Pancreas (tissue), 10 donors: ENCODE measurements at regions not wholly inside any gene's neighbourhood (a gene's known extent, or its start where the extent isn't known, plus 50 kb on each side); places are given as distances from the start of the nearest gene placed in this dataset.

Experiments
- ATAC-seq, 4 donors: fragments of 200-7000 bp; cut with Tn5 transposase; one replicate each; pipeline versions ENCODE4 v1.8.0 to v1.9.1; 2020; ENCODE audit warnings: mild to moderate bottlenecking in 4 of 4, moderate library complexity in 4 of 4
- DNase-seq, 6 donors: peaks; one replicate each; pipeline ENCODE4 v3.0.0-alpha.2; 2020
- FAIRE-seq: peaks from 2 replicates; lab custom pipeline; 2012; peaks lifted over from hg19 to GRCh38; lab: Jason Lieb, UNC
- H3K27ac ChIP-seq, 4 donors: fragments of 200-600 bp; sonication (generic); 1 replicate in 3 of 4; 2 replicates in 1 of 4; pipeline versions ENCODE4 v1.5.0 to v1.8.0; 2020
- H3K27me3 ChIP-seq, 4 donors: fragments of 200-600 bp; one replicate each; pipeline ENCODE4 v1.8.0; 2021
- H3K36me3 ChIP-seq, 3 donors: fragments of 200-600 bp; sonication (generic) in 1 of 3; one replicate each; pipeline versions ENCODE4 v1.5.0 to v1.8.0; 2020 to 2021
- H3K4me1 ChIP-seq, 3 donors: fragments of 200-600 bp; one replicate each; pipeline ENCODE4 v1.8.0; 2021
- H3K4me3 ChIP-seq, 4 donors: fragments of 200-600 bp; sonication (generic) in 2 of 4; one replicate each; pipeline versions ENCODE4 v1.5.0 to v1.8.0; 2020 to 2021
- H3K9me3 ChIP-seq, 4 donors: fragments of 200-600 bp; one replicate each; pipeline ENCODE4 v1.8.0; 2021
- CTCF ChIP-seq, 4 donors: fragments of 200-600 bp; sonication (generic) in 3 of 4; IDR thresholded peaks; one replicate each; pipeline versions ENCODE4 v1.5.0 to v1.8.0; 2021; ENCODE audit warnings: antibody characterized with exemption in 4 of 4
- WGBS, 2 donors: extraction: QIAGEN DNeasy Blood & Tissue Kit; methylation state at CpG; one replicate each; pipeline ENCODE4 v1.1.7; 2013; 5-methylcytosine and 5-hydroxymethylcytosine counted together
- intact Hi-C, 3 donors: fragments of 100-400 bp; cut with DNase I; formaldehyde crosslinking; loops; one replicate each; pipeline versions ENCODE4 v1.11.1 to v1.14.2; 2022
- donor health status: healthy with polysubstance abuse.
- donor health status: DM: no; HTN: no; CAD: no; lungs with moderate emphysema.
- donor health status: DM: no; HTN: no; CAD: no.
- donor health status: control.
- donor health status: control.
- donor health status: Bipolar disorder and iron deficiency.
- donor health status: DM: yes; HTN: yes; CAD: no.
- donor health status: DM: no; HTN: no; CAD: no.
- donor health status: DM: no; HTN: no; CAD: no.
- donor health status: DM: yes; HTN: yes; CAD: no.

DNA sequence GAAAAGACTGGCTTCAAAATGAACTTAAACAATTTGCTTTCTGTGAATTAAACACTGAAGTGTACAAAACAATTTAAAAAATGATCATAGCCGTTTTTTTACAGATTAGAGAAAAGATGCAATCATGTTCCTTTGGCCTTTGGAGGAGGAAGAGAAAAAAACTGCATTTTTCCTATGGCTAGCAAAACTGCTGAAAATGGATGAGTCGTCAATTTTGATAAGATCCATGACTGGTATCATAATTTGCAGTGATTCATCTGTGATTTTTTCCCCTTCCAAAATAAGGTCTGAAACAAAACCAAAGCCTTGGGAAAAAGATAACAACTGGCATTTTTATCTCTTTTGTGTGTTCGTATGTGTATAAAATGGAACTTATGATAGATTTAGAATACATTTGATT, 255.6 kb upstream of the SATB1 start:
- Histone ChIP-seq H3K27ac (no peak overlapping the region), H3K27me3 (no peaks in the 10 kb centered on the region), H3K9me3 (no peaks in the 10 kb centered on the region), H3K36me3 (no peaks in the 10 kb centered on the region), H3K4me1 (no peaks in the 10 kb centered on the region), H3K4me3 (no peak overlapping the region)
- 39 to 51% methylated on average over 3 of the region's 3 CpGs for WGBS, 2 donors
- DNase-seq (no peak), FAIRE-seq (no peak), ATAC-seq (no peak)
- intact Hi-C loops, result no loop called here
- no peak for TF ChIP-seq CTCF (IDR thresholded peaks at IDR 0.05)

GRCh38 chr3:18679238-18679637, 254.1 kb upstream of the SATB1 start:
- no peak for TF ChIP-seq CTCF (IDR thresholded peaks at IDR 0.05)
- H3K27me3 ChIP-seq, result no peaks in the 10 kb centered on the region
- intact Hi-C loops, result no loop called here
- ATAC-seq, result no peak
- no peaks in the 10 kb centered on the region for H3K9me3 ChIP-seq
- no peaks in the 10 kb centered on the region for H3K36me3 ChIP-seq
- no peak for FAIRE-seq
- WGBS, 2 donors, result 60 to 64% methylated on average over 4 of the region's 4 CpGs
- H3K4me1 ChIP-seq, result no peaks in the 10 kb centered on the region
- no peak overlapping the region for H3K4me3 ChIP-seq
- H3K27ac ChIP-seq, result no peak overlapping the region
- DNase-seq, result no peak

DNA sequence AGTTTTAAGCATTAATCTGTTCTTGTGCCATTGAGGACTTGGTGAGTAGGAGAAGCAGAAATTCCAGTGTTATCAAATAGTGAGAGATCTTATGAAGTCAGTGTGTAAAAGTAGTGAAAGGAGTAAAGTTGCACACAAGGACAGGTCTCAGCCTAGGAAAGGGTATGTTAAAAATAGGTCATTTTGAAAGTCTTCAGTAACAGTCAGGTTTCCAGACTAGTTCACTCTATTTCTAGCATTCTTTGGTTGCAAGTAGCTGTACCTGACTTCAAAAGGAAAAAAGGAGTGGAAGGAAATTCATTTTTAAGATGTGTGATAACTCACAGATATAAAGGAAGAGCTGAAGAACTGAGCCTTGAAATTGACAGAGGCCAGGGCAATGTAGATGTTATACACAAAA, 250.1 kb upstream of the SATB1 start:
- TF ChIP-seq CTCF (IDR thresholded peaks at IDR 0.05), result no peak
- no peak for FAIRE-seq
- Histone ChIP-seq H3K27ac (no peak overlapping the region), H3K36me3 (no peaks in the 10 kb centered on the region), H3K4me1 (no peaks in the 10 kb centered on the region), H3K27me3 (no peaks in the 10 kb centered on the region), H3K9me3 (no peaks in the 10 kb centered on the region), H3K4me3 (no peak overlapping the region)
- intact Hi-C loops, result no loop called here
- ATAC-seq, result no peak
- DNase-seq, result no peak

GRCh38 chr3:18672561-18672960, 247.4 kb upstream of the SATB1 start:
- WGBS, 2 donors, result 68 to 73% methylated on average over 3 of the region's 3 CpGs
- no peak for DNase-seq
- no peaks in the 10 kb centered on the region for H3K36me3 ChIP-seq
- H3K27me3 ChIP-seq, result no peaks in the 10 kb centered on the region
- no peak for FAIRE-seq
- no peaks in the 10 kb centered on the region for H3K9me3 ChIP-seq
- ATAC-seq, result no peak
- no peak for TF ChIP-seq CTCF (IDR thresholded peaks at IDR 0.05)
- no peaks in the 10 kb centered on the region for H3K4me1 ChIP-seq
- H3K27ac ChIP-seq, result no peak overlapping the region
- H3K4me3 ChIP-seq, result no peak overlapping the region
- intact Hi-C loops, result no loop called here

DNA sequence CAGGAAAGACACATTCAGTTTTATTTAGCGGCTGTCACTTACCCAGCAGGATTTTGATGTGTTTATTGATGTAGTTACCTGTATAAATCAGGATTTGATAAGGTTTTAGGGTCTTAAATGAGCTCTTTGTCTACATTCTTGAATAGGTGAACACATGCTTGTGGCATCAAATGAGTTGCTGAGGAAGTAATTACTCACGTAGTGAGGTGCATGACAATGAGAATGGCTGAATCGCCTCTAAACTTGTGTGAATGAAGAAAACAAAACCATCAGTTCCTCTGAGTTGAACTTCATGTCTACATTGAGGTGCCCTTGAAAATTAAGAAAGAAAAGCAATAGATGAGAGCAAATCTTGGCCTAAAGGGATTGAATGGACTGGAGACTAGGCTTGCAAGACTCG, 245.6 kb upstream of the SATB1 start:
- no peak for FAIRE-seq

More for the DNA sequence above, 245.6 kb upstream of the SATB1 start:
- no peak overlapping the region for H3K4me3 ChIP-seq
- H3K4me1 ChIP-seq, result no peaks in the 10 kb centered on the region
- H3K36me3 ChIP-seq, result no peaks in the 10 kb centered on the region
- no peak for DNase-seq
- 78 to 82% methylated on average over 4 of the region's 4 CpGs for WGBS, 2 donors
- no peaks in the 10 kb centered on the region for H3K27me3 ChIP-seq
- ATAC-seq, result no peak
- no peak overlapping the region for H3K27ac ChIP-seq
- intact Hi-C loops, result no loop called here
- H3K9me3 ChIP-seq, result no peaks in the 10 kb centered on the region
- TF ChIP-seq CTCF (IDR thresholded peaks at IDR 0.05), result no peak
